ENCODE measurements at regions not wholly inside any gene's neighbourhood (a gene's known extent, or its start where the extent isn't known, plus 50 kb on each side); places are given as distances from the start of the nearest gene placed in this dataset.

DNA sequence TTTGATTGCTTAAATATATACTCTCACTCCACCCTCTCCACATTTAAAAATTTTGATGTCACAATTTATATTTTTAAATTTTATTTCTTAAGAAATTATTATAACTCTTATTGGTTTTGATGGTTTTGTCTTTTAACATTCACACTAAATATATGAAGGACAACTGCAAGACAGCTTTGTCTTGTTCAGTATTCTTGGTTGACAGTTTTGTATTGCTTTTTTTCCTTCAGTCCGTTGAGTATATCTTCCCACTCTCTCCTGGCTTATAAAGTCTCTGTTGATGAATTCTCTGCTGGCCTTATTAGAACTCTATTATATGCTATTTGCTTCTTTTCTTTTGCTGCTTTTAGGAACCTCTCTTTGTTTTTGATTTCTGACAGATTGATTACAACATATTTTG lies 392.2 kb downstream of the C6orf118 start:
- no peak for DNase-seq (ENCODE audit: low spot score)

GRCh38 chr6:164916087-164916486 lies 393.3 kb downstream of the C6orf118 start:
- no peak for DNase-seq (ENCODE audit: low spot score)

DNA sequence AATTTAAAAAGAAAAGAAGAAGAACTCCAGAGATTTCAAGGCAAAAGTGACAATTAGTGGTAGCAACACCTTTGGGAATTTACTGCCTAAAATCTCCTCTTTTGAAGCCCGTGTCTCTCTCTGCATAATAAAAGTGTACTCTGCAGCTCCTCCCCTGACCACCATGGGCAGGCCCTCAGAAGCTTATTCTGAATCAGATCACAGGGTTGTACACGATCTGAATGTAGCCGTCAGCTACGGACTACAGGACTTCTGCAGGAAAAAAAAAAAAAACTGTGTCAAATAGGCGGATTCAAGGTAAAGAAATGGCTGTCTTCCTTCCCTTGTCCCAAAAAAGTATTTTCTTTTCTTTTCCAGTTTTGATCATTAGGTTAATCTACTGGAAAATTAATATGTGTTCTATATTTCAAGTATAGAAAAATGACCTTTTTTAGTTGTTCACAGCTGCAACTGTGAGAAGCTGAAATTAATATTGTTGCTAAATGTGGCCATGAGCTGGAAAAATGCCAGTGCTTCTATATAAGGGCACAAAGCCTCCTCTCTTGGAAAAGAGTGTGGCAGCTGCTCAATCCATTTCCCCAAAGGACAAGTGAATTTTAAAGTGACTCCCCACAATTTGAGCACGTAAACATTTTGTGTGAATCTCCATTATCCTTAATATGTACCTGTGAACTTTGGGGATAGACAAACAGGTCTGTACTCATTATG lies 397.4 kb downstream of the C6orf118 start:
- DNase-seq (ENCODE audit: low spot score): no peak

GRCh38 chr6:164911151-164911550 lies 398.3 kb downstream of the C6orf118 start:
- DNase-seq (ENCODE audit: low spot score): no peak

- no peak for DNase-seq (ENCODE audit: low spot score)
Measured at GRCh38 chr6:164906766-164907165, 402.6 kb downstream of the C6orf118 start.

DNA sequence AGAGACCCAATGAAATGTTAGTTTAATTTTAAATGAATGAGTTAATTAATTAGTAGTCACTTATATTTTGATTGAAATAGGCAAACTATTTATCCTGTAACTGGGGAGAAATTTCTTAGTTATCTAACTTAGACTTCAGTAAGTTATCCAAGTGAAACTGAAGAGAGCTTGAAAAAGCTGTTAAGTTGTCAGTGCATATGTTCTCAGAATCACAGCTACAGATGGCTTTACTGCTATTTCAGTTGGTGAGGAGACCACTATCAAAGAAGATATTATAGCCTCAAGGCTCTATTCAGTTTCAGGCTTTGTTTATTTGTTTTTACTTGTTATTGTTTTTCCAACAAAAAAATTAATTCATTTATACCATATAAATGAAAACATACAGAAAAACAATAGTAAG lies 404.1 kb downstream of the C6orf118 start:
- DNase-seq (ENCODE audit: low spot score): no peak

DNA sequence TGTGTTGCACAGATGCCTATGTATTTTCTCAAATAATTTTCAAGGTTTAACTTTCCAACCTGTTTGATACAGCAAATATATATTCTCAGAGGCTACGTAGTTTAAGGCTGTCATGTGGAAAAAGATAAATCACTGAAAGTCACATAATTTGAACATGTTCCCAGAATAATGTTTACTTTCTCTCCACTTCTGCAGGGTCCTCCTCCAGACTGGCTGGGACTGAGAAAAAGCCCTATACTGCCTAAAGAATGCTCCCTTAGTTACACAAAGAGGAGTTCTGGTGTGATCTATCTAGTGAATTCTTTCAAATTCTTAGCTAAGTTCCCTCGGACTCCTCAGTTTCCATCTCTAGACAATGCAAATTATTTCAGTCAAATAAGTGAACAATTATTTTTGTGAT lies 411.0 kb downstream of the C6orf118 start:
- DNase-seq (ENCODE audit: low spot score): no peak

GRCh38 chr6:164897523-164898235 lies 411.7 kb downstream of the C6orf118 start:
- no peak for DNase-seq (ENCODE audit: low spot score)

DNA sequence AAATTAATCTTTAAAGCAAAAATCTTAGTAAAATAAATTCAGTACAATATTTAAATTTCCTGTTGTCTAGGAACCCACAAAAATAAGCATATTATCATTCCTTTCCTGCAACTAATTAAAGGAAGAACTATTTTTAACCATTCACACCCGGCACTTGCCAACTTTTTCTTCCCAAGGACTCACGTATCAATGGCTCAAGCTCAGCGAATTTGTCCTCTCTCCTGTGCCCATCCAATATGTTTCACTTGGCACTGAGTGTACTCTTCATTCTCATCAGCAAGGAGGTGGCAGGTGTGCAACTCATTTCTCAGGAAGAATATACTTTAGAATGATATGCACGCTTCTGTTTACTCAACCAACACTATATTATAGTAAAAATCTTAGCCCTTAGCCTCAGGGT lies 419.4 kb downstream of the C6orf118 start:
- no peak for DNase-seq (ENCODE audit: low spot score)

DNA sequence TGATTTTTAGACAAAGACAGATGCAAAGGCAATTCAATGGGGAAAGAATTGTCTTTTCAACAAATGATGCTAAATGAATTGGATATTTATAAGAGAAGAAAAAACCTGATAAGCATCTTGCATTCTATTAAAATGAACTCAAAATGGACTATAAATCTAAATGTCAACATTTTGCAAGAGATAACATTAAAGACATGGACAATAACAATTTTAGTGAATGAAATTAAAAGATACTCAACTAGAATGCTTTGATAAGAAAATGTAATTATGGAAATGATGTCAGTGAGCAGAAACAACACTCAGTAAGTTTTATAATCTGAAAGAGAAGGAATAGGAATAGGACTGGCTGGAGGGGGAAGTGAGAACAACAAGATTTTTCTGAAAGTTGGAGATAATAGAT lies 421.7 kb downstream of the C6orf118 start:
- no peak for DNase-seq (ENCODE audit: low spot score)

- DNase-seq (ENCODE audit: low spot score): no peak
Measured at GRCh38 chr6:164882236-164882635, 427.2 kb downstream of the C6orf118 start.

DNA sequence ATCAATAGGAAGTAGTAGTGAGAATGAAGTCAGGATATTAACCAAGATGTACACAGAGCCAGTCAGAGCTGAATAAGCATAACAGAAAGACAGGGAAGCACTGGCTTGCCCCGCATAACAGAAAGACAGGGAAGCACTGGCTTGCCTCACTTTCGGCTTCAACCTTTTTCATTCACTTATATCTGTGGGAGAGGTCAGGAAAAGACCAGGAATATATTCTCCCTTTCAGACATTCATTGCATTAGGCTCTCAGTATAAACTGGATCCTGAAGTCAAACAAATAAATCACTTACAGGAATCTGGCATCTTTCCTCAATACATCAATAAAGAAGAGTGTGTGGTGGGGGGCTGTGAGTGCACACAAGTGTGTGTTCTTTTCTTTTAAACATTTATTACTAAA lies 437.6 kb downstream of the C6orf118 start:
- no peak for DNase-seq (ENCODE audit: low spot score)

GRCh38 chr6:164870164-164870563 lies 439.2 kb downstream of the C6orf118 start:
- DNase-seq (ENCODE audit: low spot score): no peak

GRCh38 chr6:164861967-164862366 lies 447.4 kb downstream of the C6orf118 start:
- no peak for DNase-seq (ENCODE audit: low spot score)

GRCh38 chr6:164859816-164860215 lies 449.6 kb downstream of the C6orf118 start:
- DNase-seq (ENCODE audit: low spot score): no peak

- DNase-seq (ENCODE audit: low spot score): no peak
Measured at GRCh38 chr6:164856138-164856537, 453.3 kb downstream of the C6orf118 start.

- DNase-seq (ENCODE audit: low spot score): no peak
Measured at GRCh38 chr6:164855281-164855680, 454.1 kb downstream of the C6orf118 start.

GRCh38 chr6:164854526-164854925 lies 454.9 kb downstream of the C6orf118 start:
- no peak for DNase-seq (ENCODE audit: low spot score)

DNA sequence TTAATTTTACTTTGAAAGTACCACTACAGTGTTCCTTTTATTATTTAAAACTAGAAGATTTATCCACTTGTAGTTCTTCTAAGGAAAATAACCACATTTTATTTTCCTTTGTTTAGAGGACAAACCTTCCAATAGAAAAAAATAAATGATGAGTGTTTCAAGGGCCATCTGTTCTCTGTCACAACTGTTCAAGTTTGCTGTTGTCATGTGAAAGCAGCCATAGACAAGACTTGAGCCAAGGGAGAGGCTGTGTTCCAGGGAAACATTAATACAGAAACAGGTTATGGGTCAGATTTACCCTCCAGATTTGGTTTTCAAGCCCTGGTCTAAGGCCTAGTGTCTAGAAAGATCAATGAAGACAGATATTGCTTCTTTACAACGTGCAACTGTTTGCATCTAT lies 463.6 kb downstream of the C6orf118 start:
- DNase-seq (ENCODE audit: low spot score): no peak

- no peak for DNase-seq (ENCODE audit: low spot score)
Measured at GRCh38 chr6:164842085-164842484, 467.3 kb downstream of the C6orf118 start.

DNA sequence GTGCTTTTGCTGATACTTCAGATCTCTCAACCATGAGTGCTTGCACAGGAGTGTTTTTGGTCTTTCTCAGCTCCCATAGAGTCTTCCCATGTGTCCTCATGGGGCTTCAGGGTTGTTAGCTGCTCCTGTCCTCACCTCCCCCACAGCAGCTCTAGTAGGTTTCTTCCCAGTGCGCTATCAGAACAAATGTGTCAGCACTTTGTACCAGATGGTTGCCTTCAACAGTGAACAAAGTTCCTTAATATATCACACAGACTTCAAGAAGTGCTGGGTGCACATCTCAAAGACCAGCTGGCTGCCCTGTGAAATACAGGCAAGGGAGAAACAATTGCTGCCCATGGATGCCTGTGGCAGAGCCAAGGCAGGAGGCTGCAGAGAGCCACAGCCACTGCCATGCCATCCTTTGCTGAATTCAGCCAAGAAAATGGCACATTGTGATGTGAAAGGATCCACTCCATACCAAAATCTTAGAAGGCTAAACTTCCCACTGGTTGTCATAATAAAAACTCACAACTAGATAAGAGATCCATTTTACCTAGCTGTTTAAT lies 471.3 kb downstream of the C6orf118 start:
- DNase-seq (ENCODE audit: low spot score): no peak

DNA sequence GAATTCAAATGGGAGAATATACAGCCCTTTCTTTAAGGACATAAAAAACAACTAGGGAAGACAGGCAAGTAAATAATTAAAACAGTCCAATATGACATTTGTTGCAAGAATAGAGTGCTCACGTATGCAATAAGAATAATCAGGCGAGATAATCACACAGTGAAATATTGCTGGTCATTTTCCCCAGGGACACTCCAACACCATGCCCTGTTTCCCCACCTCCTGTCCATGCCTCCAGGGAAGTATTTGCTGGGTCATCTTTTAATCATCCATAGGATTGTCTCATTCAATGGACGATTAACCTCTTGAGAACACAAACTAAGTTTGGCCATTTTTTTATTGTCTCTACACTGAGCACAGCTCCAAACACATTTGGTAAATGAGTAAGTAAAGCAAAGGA lies 472.9 kb downstream of the C6orf118 start:
- DNase-seq (ENCODE audit: low spot score): no peak

- DNase-seq (ENCODE audit: low spot score): no peak
Measured at GRCh38 chr6:164832410-164832809, 477.0 kb downstream of the C6orf118 start.

DNA sequence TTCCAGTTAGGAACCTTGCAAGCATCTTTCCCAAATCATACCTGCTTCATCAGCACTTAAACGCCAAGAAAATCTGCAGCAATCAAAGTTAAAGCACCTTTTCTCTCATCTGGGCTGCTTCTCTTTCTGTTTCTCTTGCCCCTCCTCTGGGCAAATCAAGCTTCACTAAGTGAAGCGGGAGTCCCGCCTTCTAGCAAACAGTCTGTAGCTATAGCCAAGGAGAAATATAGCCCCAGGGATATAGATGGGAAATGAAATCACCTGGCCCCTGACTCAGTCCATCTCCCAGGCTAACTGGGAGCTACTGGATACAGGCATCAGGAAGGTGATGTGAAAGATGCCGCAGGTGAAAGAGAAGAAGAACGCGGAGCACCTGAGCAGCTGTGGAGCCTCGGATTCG lies 481.9 kb downstream of the C6orf118 start:
- DNase-seq (ENCODE audit: low spot score): no peak

Measured in HuH-7.5 (cell line).